ENCODE measurements at regions not wholly inside any gene's neighbourhood (a gene's known extent, or its start where the extent isn't known, plus 50 kb on each side); places are given as distances from the start of the nearest gene placed in this dataset.

- TF ChIP-seq AFF4 (CRISPR knock-in tag; IDR thresholded peaks at IDR 0.05; ENCODE audit: borderline replicate concordance) (no peak), MLX (CRISPR knock-in tag; IDR thresholded peaks at IDR 0.05) (no peak), ZNF138 (CRISPR knock-in tag; conservative IDR thresholded peaks at IDR 0.05) (no peak)
Observed at GRCh38 chr3:35201211-35201610, 438.1 kb upstream of the ARPP21 start (continued).

- no peaks in the 10 kb centered on the region for H3K4me1 Mint-ChIP-seq
- CTCF ChIA-PET: no interaction called here
- no peak overlapping the region for H3K27ac Mint-ChIP-seq
- ATAC-seq (no peak), DNase-seq (ENCODE audit: low spot score) (no peak)
- peaks cover 9% of the 10 kb centered on the region for H3K9me3 Mint-ChIP-seq
- POLR2A ChIA-PET: no interaction called here
- no peaks in the 10 kb centered on the region for H3K27me3 Mint-ChIP-seq (ENCODE audit: low read depth)
- TF ChIP-seq PRDM15 (CRISPR knock-in tag; IDR thresholded peaks at IDR 0.05): no peak
- no peak for TF ChIP-seq MLX (CRISPR knock-in tag; IDR thresholded peaks at IDR 0.05)
- no peak for TF ChIP-seq ERG (CRISPR knock-in tag; IDR thresholded peaks at IDR 0.05)
- no peak for TF ChIP-seq ZBTB21 (CRISPR knock-in tag; IDR thresholded peaks at IDR 0.05; ENCODE audit: borderline replicate concordance)
- H3K4me3 Mint-ChIP-seq: no peak overlapping the region
- no peaks in the 10 kb centered on the region; the same call in 1 of the 2 replicates for H3K36me3 Mint-ChIP-seq
Observed at GRCh38 chr3:35215525-35216500, 423.5 kb upstream of the ARPP21 start.

GRCh38 chr3:35216501-35217266 lies 422.6 kb upstream of the ARPP21 start:
- no peaks in the 10 kb centered on the region for H3K27me3 Mint-ChIP-seq (ENCODE audit: low read depth)
- no peak overlapping the region for H3K27ac Mint-ChIP-seq
- peaks cover 9% of the 10 kb centered on the region for H3K9me3 Mint-ChIP-seq
- no peak overlapping the region for H3K4me3 Mint-ChIP-seq
- no peaks in the 10 kb centered on the region for H3K4me1 Mint-ChIP-seq
- DNase-seq (ENCODE audit: low spot score): no peak
- POLR2A ChIA-PET: no interaction called here
- ATAC-seq: no peak
- CTCF ChIA-PET: no interaction called here
- TF ChIP-seq ERG (CRISPR knock-in tag; IDR thresholded peaks at IDR 0.05): no peak
- H3K36me3 Mint-ChIP-seq: no peaks in the 10 kb centered on the region; the same call in 1 of the 2 replicates

Measured in WTC11 (cell line).